ENCODE measurements at regions not wholly inside any gene's neighbourhood (a gene's known extent, or its start where the extent isn't known, plus 50 kb on each side); places are given as distances from the start of the nearest gene placed in this dataset.

DNA sequence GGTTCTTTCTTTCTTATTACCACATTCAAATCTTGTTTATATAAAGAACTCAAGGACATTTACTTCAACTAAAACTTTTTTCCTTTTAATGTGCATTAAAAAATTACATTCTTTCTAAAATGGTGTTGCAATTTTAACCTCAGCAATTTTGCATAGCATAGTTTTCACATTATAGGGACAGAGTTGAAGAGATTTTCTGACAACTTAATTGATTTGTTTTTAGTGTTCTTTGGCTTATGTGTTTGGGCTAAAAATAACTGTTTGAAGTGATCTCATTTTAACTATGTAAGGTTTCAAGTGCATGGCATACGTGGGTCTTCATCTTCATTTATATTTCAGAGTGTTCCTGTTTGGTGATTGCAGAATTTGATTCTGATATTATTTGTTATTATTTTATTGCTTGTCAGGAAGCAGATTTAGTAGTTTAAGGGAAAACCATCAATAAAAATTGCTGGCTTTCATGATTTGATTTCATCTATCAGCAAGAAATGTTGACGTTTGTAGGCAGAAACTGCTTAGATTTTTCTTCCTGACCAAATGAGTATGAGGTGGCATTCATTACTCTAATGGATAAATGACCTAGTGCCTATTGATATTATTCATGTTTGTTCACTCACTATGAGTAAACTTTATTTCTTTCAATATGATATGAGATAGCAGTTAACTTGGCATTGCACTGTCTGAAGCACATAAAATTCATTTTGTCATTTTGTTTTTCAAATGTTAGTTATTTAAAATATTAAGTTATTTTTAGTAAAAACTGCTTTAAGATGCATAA lies 398.4 kb downstream of the NUP35 start:
- Mint-ChIP-seq H3K4me1 (no peaks in the 10 kb centered on the region), H3K27me3 (no peaks in the 10 kb centered on the region), H3K27ac (no peak overlapping the region), H3K36me3 (no peaks in the 10 kb centered on the region), H3K4me3 (no peak overlapping the region), H3K9me3 (peaks cover 11 to 20% (median 17%) of the 10 kb centered on the region in 3 donors)
- Histone ChIP-seq H3K27me3 (replicated peaks in 1 of 2; ENCODE audit: control insufficient read depth in 2 of 2, extremely low read depth in 1 of 2, insufficient read depth in 2 of 2, low read length in 1 of 2) (no peaks in the 10 kb centered on the region), H3K36me3 (ENCODE audit: control insufficient read depth in 2 of 2, extremely low read depth in 1 of 2, insufficient read depth in 1 of 2, low read length in 1 of 2) (no peaks in the 10 kb centered on the region), H3K4me1 (ENCODE audit: control insufficient read depth in 1 of 2, extremely low read depth in 1 of 2, insufficient read depth in 2 of 2, low read length in 2 of 2) (no peaks in the 10 kb centered on the region), H3K4me3 (ENCODE audit: control insufficient read depth in 1 of 2, extremely low read depth in 1 of 2, low read length in 1 of 2) (no peak overlapping the region), H3K27ac (ENCODE audit: low read length) (no peak overlapping the region), H3K9me3 (peaks cover 2% of the 10 kb centered on the region)
- ATAC-seq (replicated peaks in 1 of 4), result no peak
- POLR2A ChIA-PET, result no interaction called here
- no peak for DNase-seq
- WGBS (ENCODE audit: insufficient coverage), result no CpG with 5 or more reads among the region's 2 CpGs
- CTCF ChIA-PET, result no interaction called here

DNA sequence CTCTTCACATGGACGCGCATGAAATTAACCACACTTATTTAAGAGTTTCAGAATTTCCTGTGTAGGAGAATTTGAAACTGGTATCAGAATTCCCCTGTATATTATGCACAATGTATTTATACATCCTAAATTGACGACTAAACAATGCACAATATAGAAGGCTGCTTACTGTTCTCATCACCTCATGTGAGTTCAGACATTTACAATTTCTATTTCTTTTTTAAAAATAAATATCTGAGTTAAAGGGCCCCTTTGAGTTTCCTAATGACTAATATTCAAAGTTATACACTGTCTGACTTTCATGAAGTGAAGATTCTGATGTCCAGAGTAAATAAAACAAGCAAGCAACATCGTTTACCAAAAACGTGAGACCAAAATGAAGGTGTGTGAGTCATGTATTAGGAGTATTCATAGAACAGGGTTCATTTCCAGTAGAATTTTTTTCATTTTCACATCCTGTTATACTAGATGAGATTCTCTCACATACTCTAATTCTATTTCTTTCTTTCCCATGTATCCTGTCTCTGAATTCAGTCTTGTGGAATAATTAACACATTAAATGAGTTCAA lies 406.2 kb downstream of the NUP35 start:
- no peak overlapping the region for H3K4me3 ChIP-seq (ENCODE audit: control insufficient read depth in 1 of 2, extremely low read depth in 1 of 2, low read length in 1 of 2)
- DNase-seq (no peak), ATAC-seq (replicated peaks in 1 of 4) (no peak)
- H3K4me1 ChIP-seq (ENCODE audit: control insufficient read depth in 1 of 2, extremely low read depth in 1 of 2, insufficient read depth in 2 of 2, low read length in 2 of 2), result no peaks in the 10 kb centered on the region
- Mint-ChIP-seq H3K4me3 (no peak overlapping the region), H3K4me1 (no peaks in the 10 kb centered on the region), H3K27me3 (no peaks in the 10 kb centered on the region), H3K27ac (no peak overlapping the region), H3K9me3 (peaks cover 5 to 19% (median 14%) of the 10 kb centered on the region in 3 donors), H3K36me3 (no peaks in the 10 kb centered on the region)
- ChIA-PET POLR2A (no interaction called here), CTCF (no interaction called here)
- no CpG with 5 or more reads among the region's 5 CpGs for WGBS (ENCODE audit: insufficient coverage)
- H3K27ac ChIP-seq (ENCODE audit: low read length), result no peak overlapping the region
- H3K27me3 ChIP-seq (replicated peaks in 1 of 2; ENCODE audit: control insufficient read depth in 2 of 2, extremely low read depth in 1 of 2, insufficient read depth in 2 of 2, low read length in 1 of 2), result no peaks in the 10 kb centered on the region
- no peaks in the 10 kb centered on the region for H3K36me3 ChIP-seq (ENCODE audit: control insufficient read depth in 2 of 2, extremely low read depth in 1 of 2, insufficient read depth in 1 of 2, low read length in 1 of 2)
- no peaks in the 10 kb centered on the region for H3K9me3 ChIP-seq

DNA sequence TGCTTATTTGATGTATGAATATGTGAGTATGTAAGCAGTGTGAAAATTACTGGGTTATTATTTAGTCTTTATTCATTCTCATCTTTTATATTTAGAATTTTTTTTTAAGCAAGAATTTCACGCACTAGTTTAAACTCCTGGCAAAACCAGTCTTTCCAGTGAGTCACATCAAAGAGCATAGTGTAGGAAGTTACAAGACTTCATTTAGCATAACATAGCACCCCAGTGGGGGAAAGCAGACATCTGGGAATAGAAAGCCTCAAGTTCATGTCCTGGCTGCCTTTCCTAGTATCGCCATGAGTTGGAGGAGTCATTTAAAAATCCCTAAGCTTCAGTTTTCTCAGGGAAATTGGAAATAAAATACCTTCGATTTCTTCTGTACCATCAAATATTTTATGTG lies 408.3 kb downstream of the NUP35 start:
- ATAC-seq (replicated peaks in 1 of 4), result no peak
- DNase-seq, result no peak
- no peaks in the 10 kb centered on the region for H3K36me3 ChIP-seq (ENCODE audit: control insufficient read depth in 2 of 2, extremely low read depth in 1 of 2, insufficient read depth in 1 of 2, low read length in 1 of 2)
- H3K4me3 ChIP-seq (ENCODE audit: control insufficient read depth in 1 of 2, extremely low read depth in 1 of 2, low read length in 1 of 2), result no peak overlapping the region
- Mint-ChIP-seq H3K27me3 (no peaks in the 10 kb centered on the region), H3K4me3 (no peak overlapping the region), H3K4me1 (no peaks in the 10 kb centered on the region), H3K36me3 (no peaks in the 10 kb centered on the region), H3K27ac (no peak overlapping the region), H3K9me3 (peaks cover 2 to 17% (median 14%) of the 10 kb centered on the region in 3 donors)
- POLR2A ChIA-PET, result no interaction called here
- H3K9me3 ChIP-seq, result no peaks in the 10 kb centered on the region
- CTCF ChIA-PET, result no interaction called here
- no CpG with 5 or more reads among the region's 3 CpGs for WGBS (ENCODE audit: insufficient coverage)
- H3K27ac ChIP-seq (ENCODE audit: low read length), result no peak overlapping the region
- H3K4me1 ChIP-seq (ENCODE audit: control insufficient read depth in 1 of 2, extremely low read depth in 1 of 2, insufficient read depth in 2 of 2, low read length in 2 of 2), result no peaks in the 10 kb centered on the region
- H3K27me3 ChIP-seq (replicated peaks in 1 of 2; ENCODE audit: control insufficient read depth in 2 of 2, extremely low read depth in 1 of 2, insufficient read depth in 2 of 2, low read length in 1 of 2), result no peaks in the 10 kb centered on the region

DNA sequence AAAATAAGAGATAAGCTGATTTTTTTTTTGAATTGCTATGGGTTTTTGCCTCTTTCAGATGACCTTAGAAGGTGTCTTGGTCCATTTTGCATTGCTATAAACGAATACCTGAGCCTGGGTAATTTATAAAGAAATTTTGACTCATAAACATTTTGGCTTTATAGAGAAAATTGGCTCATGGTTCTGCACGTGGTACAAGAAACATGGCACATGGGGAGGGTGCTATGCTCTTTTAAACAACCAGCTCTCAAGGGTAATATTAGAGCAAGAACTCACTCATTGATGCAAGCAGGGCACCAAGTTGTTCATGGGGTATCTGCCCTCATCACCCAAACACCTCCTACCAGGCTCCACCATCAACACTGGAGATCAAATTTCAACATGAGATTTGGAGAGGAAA lies 408.8 kb downstream of the NUP35 start:
- Mint-ChIP-seq H3K4me3 (no peak overlapping the region), H3K27ac (no peak overlapping the region), H3K27me3 (no peaks in the 10 kb centered on the region), H3K4me1 (no peaks in the 10 kb centered on the region), H3K36me3 (no peaks in the 10 kb centered on the region), H3K9me3 (peaks cover 0 to 12% (median 9%) of the 10 kb centered on the region in 3 donors)
- WGBS (ENCODE audit: insufficient coverage), result no CpG with 5 or more reads among the region's 2 CpGs
- DNase-seq, result no peak
- ChIA-PET POLR2A (no interaction called here), CTCF (no interaction called here)
- H3K27me3 ChIP-seq (replicated peaks in 1 of 2; ENCODE audit: control insufficient read depth in 2 of 2, extremely low read depth in 1 of 2, insufficient read depth in 2 of 2, low read length in 1 of 2), result no peaks in the 10 kb centered on the region
- H3K9me3 ChIP-seq, result no peaks in the 10 kb centered on the region
- H3K36me3 ChIP-seq (ENCODE audit: control insufficient read depth in 2 of 2, extremely low read depth in 1 of 2, insufficient read depth in 1 of 2, low read length in 1 of 2), result no peaks in the 10 kb centered on the region
- ATAC-seq (replicated peaks in 1 of 4), result no peak
- no peak overlapping the region for H3K4me3 ChIP-seq (ENCODE audit: control insufficient read depth in 1 of 2, extremely low read depth in 1 of 2, low read length in 1 of 2)
- no peaks in the 10 kb centered on the region for H3K4me1 ChIP-seq (ENCODE audit: control insufficient read depth in 1 of 2, extremely low read depth in 1 of 2, insufficient read depth in 2 of 2, low read length in 2 of 2)
- no peak overlapping the region for H3K27ac ChIP-seq (ENCODE audit: low read length)

DNA sequence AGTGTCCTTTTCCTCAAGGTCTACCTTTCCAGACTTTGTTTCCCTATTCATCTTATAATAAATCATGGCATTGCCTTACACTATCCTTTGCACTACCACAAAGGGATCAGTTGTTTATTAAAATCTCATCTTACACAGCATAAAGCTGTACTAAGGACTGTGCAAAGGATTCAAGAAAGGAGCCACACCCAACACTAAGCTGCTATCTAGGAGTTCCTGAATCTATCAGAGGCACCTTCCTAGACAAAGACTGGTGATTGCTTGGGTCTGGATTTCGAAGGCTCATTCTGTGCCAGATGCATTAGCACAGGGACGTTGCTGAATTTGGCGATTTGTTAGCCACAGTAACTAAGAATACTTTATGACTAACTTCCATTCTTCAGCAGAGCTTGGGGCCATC lies 412.0 kb downstream of the NUP35 start:
- no peaks in the 10 kb centered on the region for H3K27me3 Mint-ChIP-seq
- CTCF ChIA-PET, result no interaction called here
- DNase-seq, result no peak

DNA sequence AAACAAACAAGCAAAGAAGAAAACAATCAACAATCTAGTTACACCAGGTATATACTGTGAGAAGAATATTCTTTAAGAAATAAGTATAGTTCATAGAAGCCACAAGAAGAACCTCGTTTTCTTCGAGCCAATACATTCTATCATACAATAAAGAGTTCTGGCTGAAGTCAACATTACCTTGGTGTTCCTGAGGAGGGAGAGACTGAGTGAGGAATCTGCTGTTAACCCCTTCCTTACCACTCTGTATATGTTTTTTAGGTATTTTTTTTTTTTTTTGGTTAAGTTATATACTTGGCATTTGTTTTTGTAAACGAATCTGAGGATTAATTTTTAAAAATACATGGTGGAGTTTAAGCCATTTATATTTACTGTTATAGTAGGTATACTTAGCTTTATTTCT lies 412.5 kb downstream of the NUP35 start:
- Mint-ChIP-seq H3K27me3 (no peaks in the 10 kb centered on the region), H3K27ac (no peak overlapping the region), H3K4me1 (no peaks in the 10 kb centered on the region), H3K9me3 (peaks cover 0 to 12% (median 9%) of the 10 kb centered on the region in 3 donors), H3K4me3 (no peak overlapping the region), H3K36me3 (no peaks in the 10 kb centered on the region)
- POLR2A ChIA-PET, result no interaction called here
- H3K4me1 ChIP-seq (ENCODE audit: control insufficient read depth in 1 of 2, extremely low read depth in 1 of 2, insufficient read depth in 2 of 2, low read length in 2 of 2), result no peaks in the 10 kb centered on the region
- H3K27me3 ChIP-seq (replicated peaks in 1 of 2; ENCODE audit: control insufficient read depth in 2 of 2, extremely low read depth in 1 of 2, insufficient read depth in 2 of 2, low read length in 1 of 2), result no peaks in the 10 kb centered on the region
- H3K27ac ChIP-seq (ENCODE audit: low read length), result no peak overlapping the region
- no CpG with 5 or more reads among the region's 3 CpGs for WGBS (ENCODE audit: insufficient coverage)
- no peak for ATAC-seq (replicated peaks in 1 of 4)
- CTCF ChIA-PET, result no interaction called here
- no peak for DNase-seq
- no peak overlapping the region for H3K4me3 ChIP-seq (ENCODE audit: control insufficient read depth in 1 of 2, extremely low read depth in 1 of 2, low read length in 1 of 2)
- no peaks in the 10 kb centered on the region for H3K9me3 ChIP-seq
- no peaks in the 10 kb centered on the region for H3K36me3 ChIP-seq (ENCODE audit: control insufficient read depth in 2 of 2, extremely low read depth in 1 of 2, insufficient read depth in 1 of 2, low read length in 1 of 2)

More for the DNA sequence above, 412.0 kb downstream of the NUP35 start:
- no peaks in the 10 kb centered on the region for H3K36me3 ChIP-seq (ENCODE audit: control insufficient read depth in 2 of 2, extremely low read depth in 1 of 2, insufficient read depth in 1 of 2, low read length in 1 of 2)
- WGBS (ENCODE audit: insufficient coverage), result 40% methylated on average over 2 of the region's 3 CpGs
- no peaks in the 10 kb centered on the region for H3K27me3 ChIP-seq (replicated peaks in 1 of 2; ENCODE audit: control insufficient read depth in 2 of 2, extremely low read depth in 1 of 2, insufficient read depth in 2 of 2, low read length in 1 of 2)
- H3K4me3 ChIP-seq (ENCODE audit: control insufficient read depth in 1 of 2, extremely low read depth in 1 of 2, low read length in 1 of 2), result no peak overlapping the region
- H3K27ac ChIP-seq (ENCODE audit: low read length), result no peak overlapping the region
- Mint-ChIP-seq H3K4me1 (no peaks in the 10 kb centered on the region), H3K36me3 (no peaks in the 10 kb centered on the region), H3K27ac (no peak overlapping the region), H3K4me3 (no peak overlapping the region), H3K9me3 (peaks cover 0 to 9% (median 7%) of the 10 kb centered on the region in 3 donors)
- POLR2A ChIA-PET, result no interaction called here
- H3K9me3 ChIP-seq, result no peaks in the 10 kb centered on the region
- no peak for ATAC-seq (replicated peaks in 1 of 4)
- H3K4me1 ChIP-seq (ENCODE audit: control insufficient read depth in 1 of 2, extremely low read depth in 1 of 2, insufficient read depth in 2 of 2, low read length in 2 of 2), result no peaks in the 10 kb centered on the region
